H9 (cell line): ENCODE measurements at regions not wholly inside any gene's neighbourhood (a gene's known extent, or its start where the extent isn't known, plus 50 kb on each side); places are given as distances from the start of the nearest gene placed in this dataset.

Source experiments
- DNase-seq: peaks from one replicate; pipeline ENCODE4 v3.0.0-alpha.2; 2017
- H2AFZ ChIP-seq: one replicate; pipeline ENCODE4 v1.6.1; 2013; ENCODE audit warnings: mild to moderate bottlenecking, low read length, control low read depth, moderate library complexity
- H2AK5ac ChIP-seq: 2 replicates; pipeline ENCODE4 v1.6.1; 2013; ENCODE audit warnings: low read length, control low read depth, mixed read lengths; ENCODE audit not compliant: insufficient read length
- H2BK120ac ChIP-seq: one replicate; pipeline ENCODE4 v1.6.1; 2013; ENCODE audit warnings: low read depth, mild to moderate bottlenecking, low read length, control low read depth, inconsistent platforms; ENCODE audit not compliant: poor library complexity, severe bottlenecking
- H2BK12ac ChIP-seq: 2 replicates; pipeline ENCODE4 v1.6.1; 2013; ENCODE audit warnings: low read length, control low read depth, mixed read lengths, low read depth; ENCODE audit not compliant: insufficient read length
- H2BK15ac ChIP-seq: 2 replicates; pipeline ENCODE4 v1.6.1; 2013; ENCODE audit warnings: low read depth, low read length, control low read depth
- H2BK20ac ChIP-seq: one replicate; pipeline ENCODE4 v1.6.1; 2013; ENCODE audit warnings: low read depth, mild to moderate bottlenecking, low read length, control low read depth, inconsistent platforms; ENCODE audit not compliant: poor library complexity, severe bottlenecking
- H2BK5ac ChIP-seq: 2 replicates; pipeline ENCODE4 v1.6.1; 2013; ENCODE audit warnings: low read length, control low read depth, mixed read lengths; ENCODE audit not compliant: insufficient read length
- H3K14ac ChIP-seq: 2 replicates; pipeline ENCODE4 v1.6.1; 2013; ENCODE audit warnings: low read length, control low read depth; ENCODE audit not compliant: insufficient read depth
- H3K18ac ChIP-seq: 2 replicates; pipeline ENCODE4 v1.6.1; 2013; ENCODE audit warnings: low read depth, mild to moderate bottlenecking, mixed read lengths, low read length, control low read depth; ENCODE audit not compliant: insufficient read length
- H3K23ac ChIP-seq: 2 replicates; pipeline ENCODE4 v1.6.1; 2013; ENCODE audit warnings: low read length, control low read depth, mixed read lengths, low read depth; ENCODE audit not compliant: insufficient read length
- H3K23me2 ChIP-seq: 2 replicates; pipeline ENCODE4 v1.6.1; 2013; ENCODE audit warnings: low read depth, mild to moderate bottlenecking, mixed read lengths, low read length, control low read depth; ENCODE audit not compliant: insufficient read length, poor library complexity, severe bottlenecking
- H3K27ac ChIP-seq: 2 replicates; pipeline ENCODE4 v1.5.1; 2013; ENCODE audit warnings: low read length, control low read depth, mixed read lengths, low read depth; ENCODE audit not compliant: insufficient read length
- H3K27me3 ChIP-seq: 2 replicates; pipeline ENCODE4 v1.6.1; 2013; ENCODE audit warnings: low read length, control low read depth, inconsistent platforms; ENCODE audit not compliant: insufficient read depth
- H3K4ac ChIP-seq: 2 replicates; pipeline ENCODE4 v1.6.1; 2013; ENCODE audit warnings: low read depth, mild to moderate bottlenecking, control low read depth, inconsistent platforms, low read length, moderate library complexity
- H3K4me1 ChIP-seq: 2 replicates; pipeline ENCODE4 v1.6.1; 2013; ENCODE audit warnings: low read length, control low read depth, inconsistent platforms; ENCODE audit not compliant: insufficient read depth
- H3K4me2 ChIP-seq: 2 replicates; pipeline ENCODE4 v1.6.1; 2013; ENCODE audit warnings: low read length, control low read depth, mixed read lengths; ENCODE audit not compliant: insufficient read length, insufficient read depth
- H3K56ac ChIP-seq: 2 replicates; pipeline ENCODE4 v1.6.1; 2013; ENCODE audit warnings: low read depth, mild to moderate bottlenecking, mixed read lengths, low read length, control low read depth; ENCODE audit not compliant: insufficient read length
- H3K79me1 ChIP-seq: 2 replicates; pipeline ENCODE4 v1.6.1; 2013; ENCODE audit warnings: low read depth, mild to moderate bottlenecking, moderate library complexity, low read length, control low read depth, inconsistent platforms; ENCODE audit not compliant: insufficient read depth, poor library complexity, severe bottlenecking
- H3K79me2 ChIP-seq: 2 replicates; pipeline ENCODE4 v1.6.1; 2013; ENCODE audit warnings: low read length, control low read depth, inconsistent platforms; ENCODE audit not compliant: insufficient read depth
- H3K9ac ChIP-seq: 2 replicates; pipeline ENCODE4 v1.6.1; 2013; ENCODE audit warnings: low read length, control low read depth, mixed read lengths; ENCODE audit not compliant: insufficient read length; ENCODE audit errors: extremely low read depth
- H3K9me3 ChIP-seq: one replicate; pipeline ENCODE4 v1.6.1; 2013; ENCODE audit warnings: low read depth, low read length, inconsistent platforms; ENCODE audit not compliant: control insufficient read depth
- H3T11ph ChIP-seq: one replicate; pipeline ENCODE4 v1.6.1; 2013; ENCODE audit warnings: mild to moderate bottlenecking, low read length, control low read depth, inconsistent platforms
- H4K20me1 ChIP-seq: one replicate; pipeline ENCODE4 v1.6.1; 2013; ENCODE audit not compliant: control insufficient read depth, insufficient read length, insufficient read depth
- H4K5ac ChIP-seq: 2 replicates; pipeline ENCODE4 v1.6.1; 2013; ENCODE audit warnings: low read depth, mild to moderate bottlenecking, mixed read lengths, low read length, control low read depth; ENCODE audit not compliant: insufficient read length
- H4K8ac ChIP-seq: replicated peaks from 2 replicates; pipeline ENCODE4 v1.6.1; 2013; ENCODE audit warnings: low read length, control low read depth, mixed read lengths, low read depth; ENCODE audit not compliant: insufficient read length
- H4K91ac ChIP-seq: 2 replicates; pipeline ENCODE4 v1.6.1; 2013; ENCODE audit warnings: low read depth, mild to moderate bottlenecking, moderate library complexity, mixed read lengths, low read length, control low read depth; ENCODE audit not compliant: insufficient read length
- H3K27ac Mint-ChIP-seq, 3 experiments: 2 replicates in 2 of 3; 3 replicates in 1 of 3; pipeline ENCODE4 v1.8.0; 2020 to 2021; ENCODE audit warnings: mixed read lengths in 3 of 3, mild to moderate bottlenecking in 1 of 3, moderate library complexity in 1 of 3
- H3K27me3 Mint-ChIP-seq: 2 replicates; pipeline ENCODE4 v1.8.0; 2021; ENCODE audit warnings: low read depth, mild to moderate bottlenecking, moderate library complexity, mixed read lengths
- H3K36me3 Mint-ChIP-seq, 3 experiments: 2 replicates in 2 of 3; 3 replicates in 1 of 3; pipeline ENCODE4 v1.8.0; 2020 to 2021; ENCODE audit warnings: low read depth in 3 of 3, mixed read lengths in 3 of 3; ENCODE audit not compliant: insufficient read depth in 1 of 3
- H3K4me1 Mint-ChIP-seq, 2 experiments: 2 replicates each; pipeline ENCODE4 v1.8.0; 2020; ENCODE audit warnings: mixed read lengths in 2 of 2
- H3K4me3 Mint-ChIP-seq, 2 experiments: 2 replicates in 1 of 2; 3 replicates in 1 of 2; pipeline ENCODE4 v1.8.0; 2020 to 2021; ENCODE audit warnings: mild to moderate bottlenecking in 2 of 2, mixed read lengths in 2 of 2, moderate library complexity in 1 of 2
- H3K9me3 Mint-ChIP-seq, 2 experiments: 2 replicates in 1 of 2; 3 replicates in 1 of 2; pipeline ENCODE4 v1.8.0; 2020; ENCODE audit warnings: mild to moderate bottlenecking in 2 of 2, mixed read lengths in 2 of 2, moderate library complexity in 1 of 2
- CTCF ChIP-seq: fragments of 200-600 bp; sonication (generic); conservative IDR thresholded peaks from 3 replicates; pipeline ENCODE4 v1.8.0; 2021; ENCODE audit warnings: antibody characterized with exemption, mild to moderate bottlenecking
- WGBS: extraction: QIAGEN DNeasy Blood & Tissue Kit; methylation state at CpG from one replicate; pipeline ENCODE4 v1.1.7; 2013; ENCODE audit warnings: missing lambda C conversion rate, low lambda C conversion rate, mixed read lengths; ENCODE audit not compliant: insufficient read length; ENCODE audit errors: extremely low coverage; 5-methylcytosine and 5-hydroxymethylcytosine counted together

DNA sequence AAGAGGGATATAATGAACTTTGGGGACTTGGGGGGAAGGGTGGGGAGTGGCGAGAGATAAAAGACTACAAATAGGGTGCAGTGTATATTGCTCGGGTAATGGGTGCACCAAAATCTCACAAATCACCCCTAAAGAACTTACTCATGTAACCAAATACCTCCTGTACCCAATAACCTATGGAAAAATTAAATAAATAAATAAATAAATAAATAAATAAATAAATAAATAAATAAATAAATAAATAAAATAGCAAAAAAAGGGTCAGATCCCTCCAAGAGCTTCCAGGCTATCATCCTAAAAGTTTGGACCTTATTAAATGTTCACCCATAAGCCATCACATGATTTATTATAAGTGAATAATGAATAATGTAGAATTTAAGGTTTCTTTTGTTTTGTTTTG, 636.1 kb upstream of the C16orf82 start:
- Histone ChIP-seq H3K27me3 (no peaks in the 10 kb centered on the region), H3K18ac (no peak overlapping the region), H3K56ac (no peak overlapping the region), H4K91ac (no peak overlapping the region), H2BK15ac (no peak overlapping the region), H3K9me3 (no peaks in the 10 kb centered on the region), H4K20me1 (no peaks in the 10 kb centered on the region), H3K23ac (no peak overlapping the region), H3K14ac (no peak overlapping the region), H4K5ac (no peak overlapping the region), H3K79me2 (no peaks in the 10 kb centered on the region), H3K9ac (no peak overlapping the region), H3K4ac (no peak overlapping the region), H2AK5ac (no peak overlapping the region), H3K27ac (no peak overlapping the region), H2AFZ (no peak overlapping the region), H4K8ac (no peak overlapping the region), H3K23me2 (no peaks in the 10 kb centered on the region), H3K4me2 (no peak overlapping the region), H2BK12ac (no peak overlapping the region), H3T11ph (no peak overlapping the region), H2BK120ac (no peak overlapping the region), H2BK20ac (no peak overlapping the region), H3K79me1 (no peaks in the 10 kb centered on the region), H2BK5ac (no peak overlapping the region), H3K4me1 (no peaks in the 10 kb centered on the region)
- H3K36me3 Mint-ChIP-seq: peaks cover 0 to 5% (median 0%) of the 10 kb centered on the region in 3 experiments; a peak in 1 of 7 replicates
- H3K9me3 Mint-ChIP-seq: peaks cover 2 to 8% of the 10 kb centered on the region in 2 experiments; a peak in 4 of 5 replicates
- TF ChIP-seq CTCF: no peak
- H3K27me3 Mint-ChIP-seq: no peaks in the 10 kb centered on the region; the same call in none of the 2 replicates
- no peak overlapping the region for H3K27ac Mint-ChIP-seq
- H3K4me3 Mint-ChIP-seq: no peak overlapping the region
- no peak for DNase-seq
- WGBS: no CpG with 5 or more reads among the region's 2 CpGs
- H3K4me1 Mint-ChIP-seq: no peaks in the 10 kb centered on the region
